ENCODE measurements at regions not wholly inside any gene's neighbourhood (a gene's known extent, or its start where the extent isn't known, plus 50 kb on each side); places are given as distances from the start of the nearest gene placed in this dataset.
A peak's percentile ranks its signal among the peaks of the same experiment; 100 is the strongest.

DNA sequence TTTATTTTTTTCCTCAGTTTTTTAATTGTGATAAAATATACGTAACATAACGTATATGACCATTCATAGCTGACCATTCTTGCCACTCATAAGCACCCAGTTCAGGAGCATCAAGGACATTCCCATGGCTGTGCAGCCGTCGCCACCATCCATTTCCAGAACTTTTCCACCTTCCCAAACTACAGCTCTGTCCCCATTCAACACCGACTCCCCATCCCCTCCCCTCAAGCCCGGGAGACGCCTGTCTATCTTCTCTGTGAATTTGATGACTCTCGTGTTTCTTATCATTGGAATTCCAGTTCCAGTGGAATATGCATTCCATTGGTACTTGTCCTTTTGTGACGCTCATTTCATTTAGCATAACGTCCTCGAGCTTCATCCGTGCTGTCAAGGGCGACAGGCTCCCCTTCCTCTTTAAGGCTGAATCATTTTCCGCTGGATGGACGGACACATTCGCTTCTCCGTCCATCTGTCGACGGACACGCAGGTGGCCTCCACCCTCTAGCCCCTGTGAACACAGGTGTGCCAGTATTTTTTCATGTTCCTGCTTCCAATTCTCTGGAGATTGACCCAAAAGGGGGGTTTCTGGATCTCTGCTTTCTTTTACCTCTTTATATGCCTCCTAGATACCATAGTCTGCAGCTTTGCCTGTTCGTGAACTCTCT is 88.1 kb downstream of the YTHDF1 start:
- DNase-seq = no peak

DNA sequence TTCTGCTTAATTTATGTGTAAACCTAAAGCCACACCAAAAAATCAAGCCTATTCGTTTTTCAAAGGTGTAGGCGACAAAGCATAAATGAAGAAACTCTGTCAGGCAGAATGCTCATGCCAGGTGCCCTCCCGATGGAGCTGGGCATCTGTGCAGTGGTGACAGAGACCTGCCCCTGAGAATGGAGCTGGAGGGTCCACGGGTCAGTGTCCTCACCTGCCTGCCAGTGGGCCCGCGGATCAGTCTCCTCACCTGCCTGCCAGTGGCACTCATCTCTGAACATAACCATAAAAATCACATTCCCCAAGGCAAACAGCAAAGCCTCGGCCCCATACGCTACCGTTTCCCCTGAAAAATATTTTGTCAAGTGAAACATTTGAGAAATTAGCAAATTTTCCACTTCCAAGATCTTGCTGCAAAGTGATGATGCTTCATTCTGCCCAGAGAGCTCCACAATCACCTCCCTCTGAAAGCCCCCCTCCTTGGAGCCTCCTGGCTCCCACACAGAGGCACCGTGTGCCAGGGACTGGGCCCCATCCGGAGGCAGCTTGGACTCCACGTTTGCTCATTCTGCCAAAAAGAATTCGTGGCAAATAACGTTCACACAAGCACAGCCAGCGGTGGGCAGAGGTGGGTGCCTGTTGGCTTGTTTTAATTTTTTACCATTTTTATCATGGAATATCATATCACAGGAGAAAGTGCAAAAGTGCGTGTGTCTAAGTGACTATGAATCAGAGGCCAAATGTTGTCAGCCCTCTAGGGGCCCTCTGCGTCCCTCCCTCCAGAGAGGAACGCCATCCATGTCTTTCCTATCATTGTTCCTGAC is 88.8 kb downstream of the YTHDF1 start:
- DNase-seq = no peak

GRCh38 chr20:63125838-63126601 is 89.9 kb downstream of the YTHDF1 start:
- DNase-seq = no peak

- DNase-seq = no peak
Measured at GRCh38 chr20:63125581-63125837, 90.4 kb downstream of the YTHDF1 start.

GRCh38 chr20:63124782-63125580 is 91.0 kb downstream of the YTHDF1 start:
- no peak for DNase-seq

DNA sequence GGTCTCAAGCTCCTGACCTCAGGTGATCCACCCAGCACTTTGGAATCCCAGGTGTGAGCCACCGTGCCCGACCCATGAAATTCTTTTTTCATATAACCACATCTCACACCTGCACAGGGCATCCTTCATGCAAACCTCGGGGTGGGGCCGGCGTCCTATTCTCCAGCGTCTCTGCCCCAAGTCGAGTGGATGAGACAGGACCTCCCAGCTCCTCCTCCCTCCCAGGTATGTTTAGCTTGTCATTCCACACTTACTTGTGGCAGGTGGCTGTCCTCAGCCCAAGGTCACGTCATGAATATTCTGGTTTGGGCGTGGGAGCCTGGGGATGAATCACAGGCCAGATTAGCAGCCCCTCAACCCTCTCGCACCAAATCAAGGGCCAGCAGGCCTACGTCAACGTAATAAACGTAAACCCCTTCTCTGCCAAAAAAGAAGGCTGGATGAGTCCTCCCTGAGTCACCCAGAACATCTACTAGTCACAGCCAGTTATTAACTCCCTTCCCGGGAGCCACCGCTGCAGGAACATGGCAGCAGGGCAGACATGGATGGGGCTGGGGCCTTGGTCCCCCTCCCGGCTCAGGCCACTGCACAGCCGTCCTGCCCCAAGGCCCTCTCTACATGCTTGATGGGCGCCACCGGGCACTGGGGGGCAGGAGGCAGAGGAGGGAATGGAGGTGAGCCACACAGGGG is 91.7 kb downstream of the YTHDF1 start:
- no peak for DNase-seq

DNA sequence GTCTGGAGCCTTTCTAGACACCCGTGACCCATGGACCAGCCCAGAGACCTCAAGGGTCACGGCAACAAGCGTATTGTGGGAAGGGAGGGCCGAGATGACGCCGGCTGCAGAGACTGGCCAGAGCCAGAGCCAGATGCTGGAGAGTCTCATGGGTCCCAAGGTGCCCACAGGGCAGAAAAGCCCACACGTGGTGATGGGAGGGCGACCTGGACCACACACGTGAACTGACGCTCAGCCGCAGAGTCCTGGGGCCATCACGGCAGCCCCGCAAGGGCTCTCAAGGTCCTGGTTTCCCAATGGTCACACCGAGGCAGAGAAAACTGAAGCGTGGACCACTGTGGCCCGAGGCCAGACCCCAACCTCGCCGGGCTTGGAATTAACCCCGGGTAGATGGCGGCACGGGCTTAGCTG is 92.6 kb downstream of the YTHDF1 start:
- DNase-seq = no peak

DNA sequence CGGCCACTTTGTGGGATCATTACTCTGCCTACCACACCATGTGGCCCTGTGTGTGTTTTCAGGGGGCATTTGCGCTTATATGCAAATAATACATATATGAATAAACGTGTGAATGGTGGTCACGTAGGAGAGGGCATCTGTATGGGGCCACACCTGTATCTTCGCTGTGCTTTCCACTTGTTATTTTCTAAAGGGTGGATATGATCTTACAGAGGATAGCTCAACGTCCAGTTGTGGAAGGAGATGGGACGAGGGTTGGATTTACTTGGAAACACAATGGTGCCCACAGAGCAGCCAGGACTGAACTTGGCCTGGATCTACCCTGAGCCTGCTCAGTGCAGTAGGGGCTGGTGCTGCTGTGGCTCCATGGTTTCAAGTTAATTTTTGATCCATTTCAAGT is 93.3 kb downstream of the YTHDF1 start:
- DNase-seq = no peak

GRCh38 chr20:63121749-63122405 is 94.1 kb downstream of the YTHDF1 start:
- DNase-seq = no peak

- no peak for DNase-seq
Measured at GRCh38 chr20:63121246-63121645, 94.7 kb downstream of the YTHDF1 start.

DNA sequence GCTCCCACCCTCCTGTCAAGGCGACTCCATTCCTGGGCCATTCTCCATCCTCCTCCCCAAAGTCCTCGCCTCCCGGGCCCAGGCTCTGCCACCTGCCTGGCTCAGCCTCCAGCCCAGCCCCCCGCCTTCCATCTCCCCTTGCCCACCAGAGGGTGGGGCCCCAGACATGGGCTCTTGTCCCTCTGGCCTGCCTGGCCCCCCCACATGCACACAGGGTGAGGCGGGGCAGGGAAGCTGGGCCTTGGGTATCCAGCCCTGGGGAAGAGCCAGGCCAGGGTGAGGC is 95.2 kb downstream of the YTHDF1 start:
- DNase-seq = no peak

DNA sequence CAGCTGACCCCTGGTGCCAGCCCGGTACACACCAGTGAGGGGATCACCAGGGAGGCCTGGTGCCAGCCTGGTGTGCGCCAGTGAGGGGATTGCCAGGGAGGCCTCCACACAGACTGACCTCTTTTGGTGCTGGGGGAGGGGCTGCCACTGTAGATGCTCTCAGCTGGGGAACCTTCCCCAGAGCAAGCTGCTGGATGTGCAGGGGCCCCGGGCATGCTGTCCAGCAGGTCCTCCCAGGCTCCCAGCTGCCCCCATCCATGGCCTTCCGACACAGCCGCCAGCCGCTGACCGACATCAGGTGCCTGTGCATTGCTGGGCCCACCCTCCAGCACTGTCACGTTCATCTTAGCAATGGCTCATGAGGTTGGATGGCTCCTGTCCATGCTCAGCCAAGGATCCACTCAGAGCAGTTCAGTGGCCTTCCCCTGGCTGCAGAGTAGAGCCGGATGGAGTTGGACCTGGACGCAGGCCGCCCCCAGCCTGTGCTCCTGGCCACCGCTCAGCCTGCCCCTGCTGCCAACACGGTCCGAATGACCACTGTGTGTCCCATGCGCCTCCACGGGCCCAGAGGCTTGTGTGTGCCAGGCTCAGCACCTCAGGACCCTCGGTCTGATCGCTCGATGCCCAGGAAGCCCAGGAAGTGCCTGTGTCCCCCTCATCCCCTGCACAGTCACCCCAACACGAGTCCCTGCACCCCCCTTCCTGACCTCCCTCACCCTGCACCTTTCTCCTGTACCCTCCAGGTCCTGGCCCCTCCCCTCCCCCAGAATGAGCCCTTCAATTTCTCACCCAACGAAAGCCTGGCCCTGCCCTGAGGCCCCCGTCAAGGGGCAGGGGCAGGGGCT is 95.7 kb downstream of the YTHDF1 start:
- no peak for DNase-seq

GRCh38 chr20:63119121-63119962 is 96.6 kb downstream of the YTHDF1 start:
- peak; percentile 66 for DNase-seq

GRCh38 chr20:63118303-63119120 is 97.4 kb downstream of the YTHDF1 start:
- DNase-seq = peak; percentile 66

- no peak for DNase-seq
Measured at GRCh38 chr20:63117661-63118302, 98.1 kb downstream of the YTHDF1 start.

- peak; percentile 16 for DNase-seq
Measured at GRCh38 chr20:63117151-63117550, 98.8 kb downstream of the YTHDF1 start.

GRCh38 chr20:63116412-63117106 is 99.4 kb downstream of the YTHDF1 start:
- DNase-seq = no peak

All from NCI-H1105 (cell line).